ENCODE measurements at regions not wholly inside any gene's neighbourhood (a gene's known extent, or its start where the extent isn't known, plus 50 kb on each side); places are given as distances from the start of the nearest gene placed in this dataset.

GRCh38 chr18:22114526-22115321 lies 54.7 kb upstream of the GATA6 start:
- Histone ChIP-seq H3K4me2 (ENCODE audit: control insufficient read depth, insufficient read depth) (no peak overlapping the region), H3K79me2 (ENCODE audit: control insufficient read depth, insufficient read depth, low read length) (no peaks in the 10 kb centered on the region), H3K27ac (ENCODE audit: control insufficient read depth, insufficient read depth) (no peak overlapping the region), H3K9me3 (replicated peaks; ENCODE audit: control insufficient read depth, insufficient read depth, low read length) (no peaks in the 10 kb centered on the region), H3K4me1 (ENCODE audit: control insufficient read depth, insufficient read depth, low read length) (no peaks in the 10 kb centered on the region), H3K27me3 (replicated peaks in 1 of 2; ENCODE audit: control insufficient read depth in 2 of 2, insufficient read depth in 2 of 2, low read length in 1 of 2) (no peaks in the 10 kb centered on the region), H3K9ac (ENCODE audit: control insufficient read depth, insufficient read depth, low read length) (no peak overlapping the region), H3K4me3 (no peak overlapping the region), H4K20me1 (ENCODE audit: control insufficient read depth, insufficient read depth) (no peaks in the 10 kb centered on the region), H2AFZ (ENCODE audit: control insufficient read depth, low read depth, low read length) (no peak overlapping the region), H3K36me3 (ENCODE audit: control insufficient read depth in 2 of 2, insufficient read depth in 2 of 2, low read length in 1 of 2) (no peaks in the 10 kb centered on the region)
- no peak for ATAC-seq
- RAD21 ChIA-PET (ENCODE audit: unreplicated experiment), result no interaction called here
- intact Hi-C loops (cut with micrococcal nuclease; ENCODE audit: unreplicated experiment), result no loop called here
- in situ Hi-C loops (cut with MboI), result no loop called here
- CTCF ChIA-PET, result no interaction called here
- no peak for TF ChIP-seq NR2C2 (IDR thresholded peaks at IDR 0.05; ENCODE audit: borderline replicate concordance, control insufficient read depth, insufficient read length, low read depth)
- TF ChIP-seq FOXK2 (IDR thresholded peaks at IDR 0.05), result no peak
- TF ChIP-seq SMC3 (IDR thresholded peaks at IDR 0.05; ENCODE audit: borderline replicate concordance, low read length), result no peak
- TF ChIP-seq MAX (IDR thresholded peaks at IDR 0.05; ENCODE audit: low read depth, low read length), result no peak
- TF ChIP-seq FOS (IDR thresholded peaks at IDR 0.05; ENCODE audit: borderline replicate concordance, extremely low read depth, insufficient read length), result no peak
- no peak for FAIRE-seq
- WGBS (ENCODE audit: insufficient coverage, insufficient replicate concordance, low lambda C conversion rate, missing lambda C conversion rate), result 2% methylated on average over 7 of the region's 7 CpGs
- SMC1A ChIA-PET (ENCODE audit: uncharacterized antibody, unreplicated experiment), result no interaction called here
- POLR2A ChIA-PET, result no interaction called here
- BruUV-seq (replicated peaks), result no TSS peak
- DNase-seq (ENCODE audit: low read depth, low spot score), result no peak

GRCh38 chr18:22115573-22115972 lies 53.8 kb upstream of the GATA6 start:
- BruUV-seq (replicated peaks), result no TSS peak
- ChIA-PET CTCF (no interaction called here), SMC1A (ENCODE audit: uncharacterized antibody, unreplicated experiment) (no interaction called here), POLR2A (no interaction called here), RAD21 (ENCODE audit: unreplicated experiment) (no interaction called here)
- Histone ChIP-seq H3K27ac (ENCODE audit: control insufficient read depth, insufficient read depth) (no peak overlapping the region), H3K36me3 (ENCODE audit: control insufficient read depth in 2 of 2, insufficient read depth in 2 of 2, low read length in 1 of 2) (no peaks in the 10 kb centered on the region), H3K4me3 (no peak overlapping the region), H3K4me2 (ENCODE audit: control insufficient read depth, insufficient read depth) (no peak overlapping the region), H3K4me1 (ENCODE audit: control insufficient read depth, insufficient read depth, low read length) (no peaks in the 10 kb centered on the region), H3K9ac (ENCODE audit: control insufficient read depth, insufficient read depth, low read length) (no peak overlapping the region), H3K27me3 (replicated peaks in 1 of 2; ENCODE audit: control insufficient read depth in 2 of 2, insufficient read depth in 2 of 2, low read length in 1 of 2) (no peaks in the 10 kb centered on the region), H2AFZ (ENCODE audit: control insufficient read depth, low read depth, low read length) (no peak overlapping the region), H3K79me2 (ENCODE audit: control insufficient read depth, insufficient read depth, low read length) (no peaks in the 10 kb centered on the region), H3K9me3 (replicated peaks; ENCODE audit: control insufficient read depth, insufficient read depth, low read length) (no peaks in the 10 kb centered on the region), H4K20me1 (ENCODE audit: control insufficient read depth, insufficient read depth) (no peaks in the 10 kb centered on the region)
- 0% methylated on average over 4 of the region's 4 CpGs for WGBS (ENCODE audit: insufficient coverage, insufficient replicate concordance, low lambda C conversion rate, missing lambda C conversion rate)
- no peak for DNase-seq (ENCODE audit: low read depth, low spot score)
- no peak for FAIRE-seq
- no peak for ATAC-seq
- in situ Hi-C loops (cut with MboI), result no loop called here
- intact Hi-C loops (cut with micrococcal nuclease; ENCODE audit: unreplicated experiment), result no loop called here
- TF ChIP-seq ZNF687 (IDR thresholded peaks at IDR 0.05) (no peak), USF1 (IDR thresholded peaks at IDR 0.05; ENCODE audit: borderline replicate concordance, extremely low read length, insufficient read depth, low read depth, low read length) (no peak), TCF3 (IDR thresholded peaks at IDR 0.05; ENCODE audit: borderline replicate concordance, insufficient read depth, low read depth, low read length) (no peak), FOS (IDR thresholded peaks at IDR 0.05; ENCODE audit: borderline replicate concordance, extremely low read depth, insufficient read length) (no peak), NRF1 (conservative IDR thresholded peaks at IDR 0.05; ENCODE audit: low read depth, low read length) (no peak), KAT2A (conservative IDR thresholded peaks at IDR 0.05; ENCODE audit: control insufficient read depth, low read depth, low read length) (no peak), MYC (IDR thresholded peaks at IDR 0.05; ENCODE audit: insufficient read depth, insufficient read length, insufficient replicate concordance, low read length, severe bottlenecking) (no peak)
